Trophoblast cell (in vitro differentiated cells and primary cell): ENCODE measurements at regions not wholly inside any gene's neighbourhood (a gene's known extent, or its start where the extent isn't known, plus 50 kb on each side); places are given as distances from the start of the nearest gene placed in this dataset.

Source experiments
- DNase-seq, 2 donors: peaks; one replicate each; pipeline ENCODE4 v3.0.0-alpha.2; 2016
- H2AFZ ChIP-seq: 2 replicates; pipeline ENCODE4 v1.6.1; 2013; ENCODE audit warnings: low read length, moderate library complexity, mild to moderate bottlenecking; ENCODE audit not compliant: insufficient read depth, poor library complexity
- H2AK5ac ChIP-seq: 2 replicates; pipeline ENCODE4 v1.6.1; 2013; ENCODE audit warnings: mild to moderate bottlenecking, low read length
- H2BK120ac ChIP-seq: 2 replicates; pipeline ENCODE4 v1.6.1; 2013; ENCODE audit warnings: low read length, mild to moderate bottlenecking, moderate library complexity; ENCODE audit not compliant: insufficient read depth, poor library complexity
- H2BK12ac ChIP-seq: 2 replicates; pipeline ENCODE4 v1.6.1; 2013; ENCODE audit warnings: mild to moderate bottlenecking, low read length, moderate library complexity
- H2BK5ac ChIP-seq: 2 replicates; pipeline ENCODE4 v1.6.1; 2013; ENCODE audit warnings: low read length, low read depth, moderate library complexity, mild to moderate bottlenecking; ENCODE audit not compliant: poor library complexity
- H3K14ac ChIP-seq: 2 replicates; pipeline ENCODE4 v1.6.1; 2013; ENCODE audit warnings: mild to moderate bottlenecking, low read length
- H3K18ac ChIP-seq: 2 replicates; pipeline ENCODE4 v1.6.1; 2013; ENCODE audit warnings: mild to moderate bottlenecking, low read length
- H3K23ac ChIP-seq: 2 replicates; pipeline ENCODE4 v1.6.1; 2013; ENCODE audit warnings: low read length
- H3K27ac ChIP-seq: 2 replicates; pipeline ENCODE4 v1.5.1; 2013; ENCODE audit warnings: low read depth, mild to moderate bottlenecking, inconsistent platforms, low read length, moderate library complexity
- H3K27me3 ChIP-seq: 2 replicates; pipeline ENCODE4 v1.6.1; 2013; ENCODE audit warnings: inconsistent platforms, mild to moderate bottlenecking, low read length, moderate library complexity; ENCODE audit not compliant: insufficient read depth
- H3K36me3 ChIP-seq, 2 experiments: 1 replicate in 1 of 2; 2 replicates in 1 of 2; pipeline ENCODE4 v1.6.1; 2013; ENCODE audit warnings: low read length in 2 of 2, mild to moderate bottlenecking in 2 of 2, moderate library complexity in 1 of 2; ENCODE audit not compliant: insufficient read depth in 2 of 2, control insufficient read depth in 1 of 2
- H3K4ac ChIP-seq: 2 replicates; pipeline ENCODE4 v1.6.1; 2013; ENCODE audit warnings: low read depth, mild to moderate bottlenecking, low read length, moderate library complexity
- H3K4me1 ChIP-seq, 2 experiments: 1 replicate in 1 of 2; 2 replicates in 1 of 2; pipeline ENCODE4 v1.6.1; 2013; ENCODE audit warnings: low read length in 2 of 2, mild to moderate bottlenecking in 2 of 2, moderate library complexity in 1 of 2; ENCODE audit not compliant: insufficient read depth in 2 of 2, control insufficient read depth in 1 of 2
- H3K4me2 ChIP-seq: 2 replicates; pipeline ENCODE4 v1.6.1; 2013; ENCODE audit warnings: inconsistent platforms, mild to moderate bottlenecking, low read length, moderate library complexity
- H3K4me3 ChIP-seq: 2 replicates; pipeline ENCODE4 v1.5.1; 2013; ENCODE audit warnings: mild to moderate bottlenecking, low read depth, low read length, inconsistent platforms
- H3K79me1 ChIP-seq: one replicate; pipeline ENCODE4 v1.6.1; 2013; ENCODE audit warnings: low read length
- H3K79me2 ChIP-seq: 2 replicates; pipeline ENCODE4 v1.6.1; 2013; ENCODE audit warnings: low read length, mild to moderate bottlenecking; ENCODE audit not compliant: control insufficient read depth, insufficient read depth, poor library complexity
- H3K9ac ChIP-seq: 2 replicates; pipeline ENCODE4 v1.6.1; 2013; ENCODE audit warnings: mild to moderate bottlenecking, low read length
- H3K9me3 ChIP-seq: 2 replicates; pipeline ENCODE4 v1.6.1; 2013; ENCODE audit warnings: low read depth, mild to moderate bottlenecking, control low read depth, inconsistent platforms, low read length; ENCODE audit not compliant: insufficient read depth
- H4K12ac ChIP-seq: 2 replicates; pipeline ENCODE4 v1.6.1; 2013; ENCODE audit warnings: low read depth, mild to moderate bottlenecking, low read length, moderate library complexity
- H4K8ac ChIP-seq: 2 replicates; pipeline ENCODE4 v1.6.1; 2013; ENCODE audit warnings: low read depth, mild to moderate bottlenecking, low read length, moderate library complexity
- H4K91ac ChIP-seq: one replicate; pipeline ENCODE4 v1.6.1; 2013; ENCODE audit warnings: low read depth, mild to moderate bottlenecking, low read length, moderate library complexity
- WGBS: extraction: QIAGEN DNeasy Blood & Tissue Kit; methylation state at CpG from one replicate; pipeline ENCODE4 v1.1.7; 2013; ENCODE audit warnings: missing lambda C conversion rate; ENCODE audit not compliant: insufficient read length, insufficient coverage; ENCODE audit errors: extremely low coverage; 5-methylcytosine and 5-hydroxymethylcytosine counted together

- no peaks in the 10 kb centered on the region for H3K36me3 ChIP-seq
- H3K4me1 ChIP-seq: no peaks in the 10 kb centered on the region
- H4K8ac ChIP-seq: no peak overlapping the region
- H3K4me3 ChIP-seq: no peak overlapping the region
- no peak overlapping the region for H3K23ac ChIP-seq
- H3K79me1 ChIP-seq: no peaks in the 10 kb centered on the region
- no CpG with 5 or more reads among the region's 2 CpGs for WGBS
- H4K12ac ChIP-seq: no peak overlapping the region
- H2AK5ac ChIP-seq: no peak overlapping the region
- DNase-seq: no peak
- H3K14ac ChIP-seq: no peak overlapping the region
- H2AFZ ChIP-seq: no peak overlapping the region
- H3K79me2 ChIP-seq: no peaks in the 10 kb centered on the region
- no peak overlapping the region for H2BK5ac ChIP-seq
- no peak overlapping the region for H3K4me2 ChIP-seq
- H3K27ac ChIP-seq: no peak overlapping the region
- no peak overlapping the region for H4K91ac ChIP-seq
- no peak overlapping the region for H3K9ac ChIP-seq
- no peak overlapping the region for H3K4ac ChIP-seq
- H3K18ac ChIP-seq: no peak overlapping the region
- H2BK12ac ChIP-seq: no peak overlapping the region
- H2BK120ac ChIP-seq: no peak overlapping the region
- no peaks in the 10 kb centered on the region for H3K27me3 ChIP-seq
- peaks cover 7% of the 10 kb centered on the region for H3K9me3 ChIP-seq
These were observed 103.4 kb downstream of the LRRC70 start for GRCh38 chr5:62682059-62682458.

GRCh38 chr5:62681117-62681850, 102.7 kb downstream of the LRRC70 start:
- no peak overlapping the region for H3K4me3 ChIP-seq
- peaks cover 4% of the 10 kb centered on the region for H3K9me3 ChIP-seq
- no peaks in the 10 kb centered on the region for H3K4me1 ChIP-seq
- no peak overlapping the region for H3K18ac ChIP-seq
- H3K23ac ChIP-seq: no peak overlapping the region
- no peak overlapping the region for H2BK120ac ChIP-seq
- no peak overlapping the region for H3K4ac ChIP-seq
- H3K27ac ChIP-seq: no peak overlapping the region
- no peak overlapping the region for H3K9ac ChIP-seq
- no peak overlapping the region for H3K14ac ChIP-seq
- H3K79me1 ChIP-seq: no peaks in the 10 kb centered on the region
- no peak overlapping the region for H4K12ac ChIP-seq
- no peaks in the 10 kb centered on the region for H3K27me3 ChIP-seq
- no peak for DNase-seq
- H2AK5ac ChIP-seq: no peak overlapping the region
- H3K79me2 ChIP-seq: no peaks in the 10 kb centered on the region
- no peak overlapping the region for H4K91ac ChIP-seq
- H2BK5ac ChIP-seq: no peak overlapping the region
- no peak overlapping the region for H3K4me2 ChIP-seq
- H2AFZ ChIP-seq: no peak overlapping the region
- no peak overlapping the region for H2BK12ac ChIP-seq
- H4K8ac ChIP-seq: no peak overlapping the region
- no CpG with 5 or more reads among the region's 3 CpGs for WGBS
- H3K36me3 ChIP-seq: no peaks in the 10 kb centered on the region

GRCh38 chr5:62680121-62680520, 101.5 kb downstream of the LRRC70 start:
- Histone ChIP-seq H3K79me2 (no peaks in the 10 kb centered on the region), H3K27ac (no peak overlapping the region), H3K27me3 (no peaks in the 10 kb centered on the region), H3K9me3 (peaks cover 4% of the 10 kb centered on the region), H3K4me2 (no peak overlapping the region), H4K8ac (no peak overlapping the region), H2BK12ac (no peak overlapping the region), H3K14ac (no peak overlapping the region), H2BK5ac (no peak overlapping the region), H2AFZ (no peak overlapping the region), H2BK120ac (no peak overlapping the region), H3K4me1 (no peaks in the 10 kb centered on the region), H3K9ac (no peak overlapping the region), H3K23ac (no peak overlapping the region), H4K91ac (no peak overlapping the region), H3K36me3 (no peaks in the 10 kb centered on the region), H4K12ac (no peak overlapping the region), H3K4ac (no peak overlapping the region), H3K4me3 (no peak overlapping the region), H2AK5ac (no peak overlapping the region), H3K79me1 (no peaks in the 10 kb centered on the region), H3K18ac (no peak overlapping the region)
- DNase-seq: peak in 1 of 2 donors; percentile 43
